ENCODE measurements at regions not wholly inside any gene's neighbourhood (a gene's known extent, or its start where the extent isn't known, plus 50 kb on each side); places are given as distances from the start of the nearest gene placed in this dataset.

DNA sequence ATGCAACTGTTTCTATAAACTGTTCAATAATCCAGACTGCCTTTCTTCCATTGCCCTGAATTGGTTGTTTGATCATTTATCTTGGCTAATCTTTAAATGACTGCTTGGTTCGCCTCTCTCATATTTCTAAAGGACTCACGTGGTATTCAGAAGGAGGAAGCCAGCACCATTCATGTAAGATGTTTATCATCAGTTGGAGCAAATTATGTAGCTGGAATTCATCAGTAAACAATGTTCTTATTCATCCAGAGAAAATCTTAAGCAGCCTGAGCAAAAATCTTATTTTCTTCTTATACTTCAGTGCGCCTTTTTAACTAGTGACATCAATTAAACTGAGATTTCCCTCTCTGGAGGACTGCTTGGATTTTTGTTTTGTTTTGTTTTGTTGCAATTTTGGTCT, 538.7 kb upstream of the TMEM132C start:
- no peaks in the 10 kb centered on the region for H3K27me3 ChIP-seq (ENCODE audit: control insufficient read depth, insufficient read depth, low read length)
- no peak overlapping the region for H3K4me3 ChIP-seq (ENCODE audit: low read depth, low read length)
- H3K36me3 ChIP-seq (ENCODE audit: control insufficient read depth, insufficient read depth, low read length): no peaks in the 10 kb centered on the region
- DNase-seq (ENCODE audit: low read depth): no peak
- TF ChIP-seq CTCF (IDR thresholded peaks at IDR 0.05; ENCODE audit: insufficient read depth, low read length, poor library complexity, severe bottlenecking): no peak

DNA sequence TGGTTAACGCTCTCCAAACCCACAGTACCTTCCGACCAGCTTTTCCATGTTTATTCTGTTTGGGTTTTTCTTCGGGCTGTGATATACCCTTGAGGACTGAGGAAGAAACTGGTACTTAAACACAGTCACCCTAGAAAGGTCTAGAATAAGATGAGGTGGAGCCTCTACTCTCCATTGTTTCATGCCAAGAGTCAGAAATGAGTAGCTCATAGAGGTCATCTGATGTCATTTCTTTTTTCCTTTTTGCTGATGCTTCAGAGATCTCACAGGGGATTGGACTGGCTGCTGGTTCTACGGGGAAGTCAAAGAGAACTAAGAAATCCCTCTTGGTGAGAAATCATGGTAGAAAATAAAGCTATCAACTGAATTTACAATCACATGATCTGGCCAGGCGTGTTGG, 538.2 kb upstream of the TMEM132C start:
- no peak for TF ChIP-seq CTCF (IDR thresholded peaks at IDR 0.05; ENCODE audit: insufficient read depth, low read length, poor library complexity, severe bottlenecking)
- H3K27me3 ChIP-seq (ENCODE audit: control insufficient read depth, insufficient read depth, low read length): no peaks in the 10 kb centered on the region
- no peak overlapping the region for H3K4me3 ChIP-seq (ENCODE audit: low read depth, low read length)
- DNase-seq (ENCODE audit: low read depth): no peak
- no peaks in the 10 kb centered on the region for H3K36me3 ChIP-seq (ENCODE audit: control insufficient read depth, insufficient read depth, low read length)

DNA sequence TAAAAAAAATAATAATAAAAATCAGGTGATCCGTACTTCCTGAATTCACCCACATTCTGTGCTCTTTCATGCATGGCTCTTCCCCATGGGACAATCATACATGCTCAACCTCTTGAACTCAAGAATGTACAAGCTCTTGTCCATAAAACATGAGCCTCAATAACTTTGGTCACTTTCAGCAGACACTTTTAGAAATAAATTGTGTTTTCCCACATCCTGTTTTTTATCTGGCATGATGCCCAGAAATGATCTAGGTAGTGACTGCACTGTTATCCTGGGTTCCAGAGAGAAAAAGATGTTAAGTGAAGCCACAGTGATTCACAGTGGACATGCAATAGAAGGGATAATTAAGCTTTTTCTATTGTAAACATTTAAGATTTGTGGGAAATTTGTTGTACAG, 537.6 kb upstream of the TMEM132C start:
- Histone ChIP-seq H3K36me3 (ENCODE audit: control insufficient read depth, insufficient read depth, low read length) (no peaks in the 10 kb centered on the region), H3K4me3 (ENCODE audit: low read depth, low read length) (no peak overlapping the region), H3K27me3 (ENCODE audit: control insufficient read depth, insufficient read depth, low read length) (no peaks in the 10 kb centered on the region)
- peak; percentile 4 for DNase-seq (ENCODE audit: low read depth)
- TF ChIP-seq CTCF (IDR thresholded peaks at IDR 0.05; ENCODE audit: insufficient read depth, low read length, poor library complexity, severe bottlenecking): no peak

- no peaks in the 10 kb centered on the region for H3K27me3 ChIP-seq (ENCODE audit: control insufficient read depth, insufficient read depth, low read length)
These were observed 535.3 kb upstream of the TMEM132C start for GRCh38 chr12:127731657-127732056.

GRCh38 chr12:127742231-127742630, 524.7 kb upstream of the TMEM132C start:
- Histone ChIP-seq H3K27me3 (ENCODE audit: control insufficient read depth, insufficient read depth, low read length) (no peaks in the 10 kb centered on the region), H3K4me3 (ENCODE audit: low read depth, low read length) (no peak overlapping the region), H3K36me3 (ENCODE audit: control insufficient read depth, insufficient read depth, low read length) (no peaks in the 10 kb centered on the region)
- no peak for DNase-seq (ENCODE audit: low read depth)
- no peak for TF ChIP-seq CTCF (IDR thresholded peaks at IDR 0.05; ENCODE audit: insufficient read depth, low read length, poor library complexity, severe bottlenecking)

More at GRCh38 chr12:127731657-127732056, 535.3 kb upstream of the TMEM132C start:
- no peak for TF ChIP-seq CTCF (IDR thresholded peaks at IDR 0.05; ENCODE audit: insufficient read depth, low read length, poor library complexity, severe bottlenecking)
- DNase-seq (ENCODE audit: low read depth): no peak
- Histone ChIP-seq H3K4me3 (ENCODE audit: low read depth, low read length) (no peak overlapping the region), H3K36me3 (ENCODE audit: control insufficient read depth, insufficient read depth, low read length) (no peaks in the 10 kb centered on the region)

DNA sequence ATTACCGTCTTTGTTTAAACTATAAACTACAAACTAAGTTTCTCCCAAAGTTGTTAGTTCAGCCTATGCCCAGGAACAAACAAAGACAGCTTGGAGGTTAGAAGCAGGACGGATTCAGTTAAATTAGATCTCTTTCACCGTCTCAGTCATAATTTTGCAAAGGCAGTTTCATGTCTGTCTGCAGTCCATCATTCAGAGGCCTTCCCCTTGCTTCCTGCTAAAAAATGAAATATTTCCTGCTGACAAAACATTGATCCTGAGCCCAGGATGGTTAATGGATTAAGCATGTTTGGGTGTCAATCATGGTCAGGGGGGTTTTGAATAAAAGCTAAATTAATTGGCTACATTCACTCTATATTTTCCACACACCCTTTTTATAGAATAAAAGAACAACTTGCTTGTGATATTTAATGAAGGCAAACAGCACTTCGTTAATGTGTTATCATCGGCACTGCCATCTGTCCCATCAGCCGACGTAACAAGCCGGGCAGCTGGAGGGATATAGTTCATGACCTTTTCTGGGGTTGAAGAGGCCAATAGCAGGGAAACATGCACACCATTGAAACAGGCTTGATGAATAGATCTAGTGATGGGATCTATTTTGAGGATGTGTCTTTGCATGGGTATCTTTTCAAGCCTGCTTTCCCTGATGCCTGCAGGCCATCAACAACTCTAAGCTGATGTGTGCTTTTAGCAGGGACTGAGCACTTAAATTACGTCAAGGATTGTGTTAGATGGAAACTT, 521.3 kb upstream of the TMEM132C start:
- no peak for DNase-seq (ENCODE audit: low read depth)
- no peaks in the 10 kb centered on the region for H3K36me3 ChIP-seq (ENCODE audit: control insufficient read depth, insufficient read depth, low read length)
- H3K27me3 ChIP-seq (ENCODE audit: control insufficient read depth, insufficient read depth, low read length): no peaks in the 10 kb centered on the region
- TF ChIP-seq CTCF (IDR thresholded peaks at IDR 0.05; ENCODE audit: insufficient read depth, low read length, poor library complexity, severe bottlenecking): no peak
- no peak overlapping the region for H3K4me3 ChIP-seq (ENCODE audit: low read depth, low read length)
